SHP77 treated with DMSO at 0.1 percent for 48 hours (cell line): ENCODE measurements at regions not wholly inside any gene's neighbourhood (a gene's known extent, or its start where the extent isn't known, plus 50 kb on each side); places are given as distances from the start of the nearest gene placed in this dataset.

Experiments used
- DNase-seq: peaks from one replicate; lab custom pipeline; 2025; lab: John Stamatoyannopoulos, UW

- no peak for DNase-seq
Measured at GRCh38 chrX:95029571-95029970, 1355.6 kb downstream of the FAM133A start.

GRCh38 chrX:95040104-95040503, 1366.1 kb downstream of the FAM133A start:
- no peak for DNase-seq

- DNase-seq = no peak
Measured at GRCh38 chrX:95044331-95044730, 1370.3 kb downstream of the FAM133A start.

- DNase-seq = no peak
Measured at GRCh38 chrX:95055991-95056390, 1382.0 kb downstream of the FAM133A start.

- no peak for DNase-seq
Measured at GRCh38 chrX:95056901-95057300, 1382.9 kb downstream of the FAM133A start.

GRCh38 chrX:95057341-95057740, 1383.3 kb downstream of the FAM133A start:
- DNase-seq = no peak

GRCh38 chrX:95058815-95059214, 1384.8 kb downstream of the FAM133A start:
- DNase-seq = no peak

- no peak for DNase-seq
Measured at GRCh38 chrX:95059909-95060308, 1385.9 kb downstream of the FAM133A start.

GRCh38 chrX:95063554-95063953, 1389.5 kb downstream of the FAM133A start:
- DNase-seq = no peak

GRCh38 chrX:95065151-95065550, 1391.1 kb downstream of the FAM133A start:
- DNase-seq = no peak

- no peak for DNase-seq
Measured at GRCh38 chrX:95071052-95071451, 1397.0 kb downstream of the FAM133A start.

GRCh38 chrX:95071621-95072020, 1397.6 kb downstream of the FAM133A start:
- no peak for DNase-seq

- DNase-seq = peak; percentile 0
Measured at GRCh38 chrX:95076449-95076848, 1402.4 kb downstream of the FAM133A start.

- DNase-seq = no peak
Measured at GRCh38 chrX:95101851-95102390, 1427.9 kb downstream of the FAM133A start.

GRCh38 chrX:95117556-95117955, 1443.5 kb downstream of the FAM133A start:
- no peak for DNase-seq

- no peak for DNase-seq
Measured at GRCh38 chrX:95145848-95146490, 1472.0 kb downstream of the FAM133A start.

- DNase-seq = no peak
Measured at GRCh38 chrX:95152810-95153209, 1478.8 kb downstream of the FAM133A start.

- no peak for DNase-seq
Measured at GRCh38 chrX:95156566-95156965, 1482.6 kb downstream of the FAM133A start.
